Upper lobe of left lung (tissue), 6 donors: ENCODE measurements at regions not wholly inside any gene's neighbourhood (a gene's known extent, or its start where the extent isn't known, plus 50 kb on each side); places are given as distances from the start of the nearest gene placed in this dataset.

Experiments used
- ATAC-seq, 2 donors: fragments of 200-7000 bp; cut with Tn5 transposase; one replicate each; pipeline ENCODE4 v1.9.1; 2022; ENCODE audit warnings: mild to moderate bottlenecking in 2 of 2, moderate library complexity in 2 of 2; ENCODE audit not compliant: low FRiP score in 2 of 2
- DNase-seq, 2 donors: peaks; one replicate each; pipeline ENCODE4 v3.0.0-alpha.2; 2019 to 2020
- H3K27ac ChIP-seq, 4 donors: fragments of 200-600 bp; sonication (generic); one replicate each; pipeline ENCODE4 v1.5.1; 2016 to 2019
- H3K27me3 ChIP-seq, 4 donors: fragments of 200-600 bp; sonication (generic); one replicate each; pipeline ENCODE4 v1.5.1; 2017 to 2019
- H3K36me3 ChIP-seq, 4 donors: fragments of 200-600 bp; sonication (generic); one replicate each; pipeline ENCODE4 v1.5.1; 2016 to 2019
- H3K4me1 ChIP-seq, 4 donors: fragments of 200-600 bp; sonication (generic); one replicate each; pipeline ENCODE4 v1.5.1; 2018 to 2019
- H3K4me3 ChIP-seq, 4 donors: fragments of 200-600 bp; sonication (generic); one replicate each; pipeline ENCODE4 v1.5.1; 2017 to 2019; ENCODE audit warnings: mild to moderate bottlenecking in 2 of 4, moderate library complexity in 1 of 4
- H3K9me3 ChIP-seq, 4 donors: fragments of 200-600 bp; sonication (generic); one replicate each; pipeline ENCODE4 v1.5.1; 2018 to 2019
- CTCF ChIP-seq, 6 experiments: fragments of 450-650 bp in 4 of 6; fragments of 200-600 bp in 2 of 6; sonication (generic) in 2 of 6; IDR thresholded peaks; one replicate each; pipeline ENCODE4 v1.5.1; 2016 to 2019; ENCODE audit warnings: antibody characterized with exemption in 6 of 6
- EP300 ChIP-seq, 4 donors: sonication (generic); formaldehyde crosslinking; IDR thresholded peaks; one replicate each; pipeline ENCODE4 v1.5.1; 2017; ENCODE audit warnings: antibody characterized with exemption in 4 of 4, control low read depth in 2 of 4
- POLR2A ChIP-seq, 4 donors: fragments of 450-650 bp; IDR thresholded peaks; one replicate each; pipeline ENCODE4 v1.5.1; 2016 to 2017; ENCODE audit warnings: antibody characterized with exemption in 4 of 4, mild to moderate bottlenecking in 2 of 4
- POLR2AphosphoS5 ChIP-seq, 2 donors: sonication (generic); formaldehyde crosslinking; IDR thresholded peaks; one replicate each; pipeline ENCODE4 v1.5.1; 2017; ENCODE audit warnings: antibody characterized with exemption in 2 of 2
- WGBS, 2 donors: methylation state at CpG; one replicate each; pipeline ENCODE4 v1.1.5; 2017 to 2018; 5-methylcytosine and 5-hydroxymethylcytosine counted together
- donor health status: DM: no; HTN: no; CAD: no; lungs with moderate emphysema.
- donor health status: DM: no; HTN: yes; CAD: no; lungs with severe emphysema.

GRCh38 chr6:72547020-72547419, 74.8 kb upstream of the KCNQ5 start:
- Histone ChIP-seq H3K4me3 (no peak overlapping the region), H3K4me1 (no peaks in the 10 kb centered on the region), H3K27me3 (no peaks in the 10 kb centered on the region), H3K27ac (no peak overlapping the region), H3K9me3 (peaks cover 0 to 7% (median 3%) of the 10 kb centered on the region in 4 donors), H3K36me3 (no peaks in the 10 kb centered on the region)
- ATAC-seq (no peak), DNase-seq (no peak)
- TF ChIP-seq POLR2A (IDR thresholded peaks at IDR 0.05), result no peak
- TF ChIP-seq CTCF (IDR thresholded peaks at IDR 0.05), result no peak
- TF ChIP-seq EP300 (IDR thresholded peaks at IDR 0.05), result no peak
- no peak for TF ChIP-seq POLR2AphosphoS5 (IDR thresholded peaks at IDR 0.05)
- WGBS, 2 donors, result 90 to 91% methylated on average over 3 of the region's 3 CpGs

GRCh38 chr6:72551470-72551869, 70.4 kb upstream of the KCNQ5 start:
- Histone ChIP-seq H3K9me3 (no peaks in the 10 kb centered on the region), H3K4me1 (no peaks in the 10 kb centered on the region), H3K27ac (no peak overlapping the region), H3K4me3 (no peak overlapping the region), H3K36me3 (no peaks in the 10 kb centered on the region), H3K27me3 (no peaks in the 10 kb centered on the region)
- ATAC-seq (no peak), DNase-seq (no peak)
- WGBS, 2 donors, result 56 to 60% methylated on average over 3 of the region's 3 CpGs
- TF ChIP-seq POLR2A (IDR thresholded peaks at IDR 0.05), result no peak
- TF ChIP-seq CTCF (IDR thresholded peaks at IDR 0.05), result no peak
- no peak for TF ChIP-seq EP300 (IDR thresholded peaks at IDR 0.05)
- no peak for TF ChIP-seq POLR2AphosphoS5 (IDR thresholded peaks at IDR 0.05)

GRCh38 chr6:72552938-72553337, 68.9 kb upstream of the KCNQ5 start:
- TF ChIP-seq EP300 (IDR thresholded peaks at IDR 0.05) (no peak), CTCF (IDR thresholded peaks at IDR 0.05) (no peak), POLR2A (IDR thresholded peaks at IDR 0.05) (no peak), POLR2AphosphoS5 (IDR thresholded peaks at IDR 0.05) (no peak)
- Histone ChIP-seq H3K27ac (no peak overlapping the region), H3K36me3 (no peaks in the 10 kb centered on the region), H3K9me3 (no peaks in the 10 kb centered on the region), H3K4me3 (no peak overlapping the region), H3K4me1 (no peaks in the 10 kb centered on the region), H3K27me3 (no peaks in the 10 kb centered on the region)
- DNase-seq, result no peak
- no peak for ATAC-seq
- WGBS, 2 donors, result 42 to 52% methylated on average over 4 of the region's 4 CpGs

GRCh38 chr6:72553531-72554511, 68.0 kb upstream of the KCNQ5 start:
- no peak overlapping the region for H3K4me3 ChIP-seq
- no peak for DNase-seq
- H3K9me3 ChIP-seq, result no peaks in the 10 kb centered on the region
- 52 to 57% methylated on average over 7 of the region's 7 CpGs for WGBS, 2 donors
- no peaks in the 10 kb centered on the region for H3K4me1 ChIP-seq
- no peaks in the 10 kb centered on the region for H3K27me3 ChIP-seq
- H3K27ac ChIP-seq, result no peak overlapping the region
- TF ChIP-seq POLR2A (IDR thresholded peaks at IDR 0.05) (no peak), POLR2AphosphoS5 (IDR thresholded peaks at IDR 0.05) (no peak), EP300 (IDR thresholded peaks at IDR 0.05) (no peak), CTCF (IDR thresholded peaks at IDR 0.05) (no peak)
- ATAC-seq, result no peak
- no peaks in the 10 kb centered on the region for H3K36me3 ChIP-seq
